NT2/D1 (cell line): ENCODE measurements at regions not wholly inside any gene's neighbourhood (a gene's known extent, or its start where the extent isn't known, plus 50 kb on each side); places are given as distances from the start of the nearest gene placed in this dataset.
A peak's percentile ranks its signal among the peaks of the same experiment; 100 is the strongest.

Experiments used
- DNase-seq: peaks from one replicate; pipeline ENCODE4 v3.0.0-alpha.2; 2011; ENCODE audit warnings: low read depth, low spot score
- H3K27me3 ChIP-seq: 2 replicates; pipeline ENCODE4 v1.6.0; 2011; ENCODE audit warnings: mild to moderate bottlenecking; ENCODE audit not compliant: insufficient read length, insufficient read depth
- H3K36me3 ChIP-seq: 2 replicates; pipeline ENCODE4 v1.6.1; 2011; ENCODE audit warnings: mild to moderate bottlenecking, low read length, mixed read lengths; ENCODE audit not compliant: insufficient read depth, insufficient read length
- H3K4me1 ChIP-seq: 2 replicates; pipeline ENCODE4 v1.5.1; 2011; ENCODE audit not compliant: insufficient read depth, insufficient read length
- H3K4me3 ChIP-seq: 2 replicates; pipeline ENCODE4 v1.5.1; 2011; ENCODE audit warnings: low read depth; ENCODE audit not compliant: insufficient read length
- H3K9ac ChIP-seq: 2 replicates; pipeline ENCODE4 v1.6.0; 2011; ENCODE audit warnings: low read depth; ENCODE audit not compliant: insufficient read length
- H3K9me3 ChIP-seq: 2 replicates; pipeline ENCODE4 v1.5.1; 2011; ENCODE audit warnings: mild to moderate bottlenecking, low read length; ENCODE audit not compliant: insufficient read depth
- SUZ12 ChIP-seq: IDR thresholded peaks from 2 replicates; pipeline ENCODE4 v1.6.1; 2011; ENCODE audit not compliant: insufficient read length, insufficient read depth; ENCODE audit errors: extremely low read depth
- YY1 ChIP-seq: IDR thresholded peaks from 2 replicates; pipeline ENCODE4 v1.6.1; 2011; ENCODE audit not compliant: insufficient read length, insufficient read depth
- ZNF274 ChIP-seq: IDR thresholded peaks from 2 replicates; pipeline ENCODE4 v1.6.1; 2011; ENCODE audit warnings: mild to moderate bottlenecking, low read depth, low read length

DNA sequence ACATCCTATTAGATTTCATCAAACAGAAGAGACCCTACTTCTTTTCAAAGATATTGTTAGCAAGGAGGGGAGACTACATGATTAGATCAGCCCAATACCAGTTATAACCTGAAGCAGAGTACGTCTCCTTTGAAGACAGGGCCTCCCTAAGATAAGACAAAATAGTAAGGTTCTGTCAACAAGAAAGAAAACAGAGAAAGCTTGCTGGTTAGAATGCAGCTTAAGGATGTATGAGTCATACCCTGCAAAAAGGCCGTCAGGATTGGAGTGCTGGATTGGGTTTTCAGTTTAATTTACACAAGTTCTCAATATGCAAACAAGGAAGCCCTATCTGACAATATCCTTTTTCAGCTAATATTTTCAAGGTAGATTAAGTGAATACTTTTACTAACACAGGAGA is 1581.2 kb upstream of the WWC1 start:
- no peaks in the 10 kb centered on the region for H3K27me3 ChIP-seq
- no peak for DNase-seq
- TF ChIP-seq SUZ12: no peak
- peaks cover 4% of the 10 kb centered on the region for H3K4me1 ChIP-seq
- H3K4me3 ChIP-seq: no peak overlapping the region
- no peak overlapping the region for H3K9ac ChIP-seq
- no peaks in the 10 kb centered on the region for H3K9me3 ChIP-seq
- H3K36me3 ChIP-seq: no peaks in the 10 kb centered on the region

DNA sequence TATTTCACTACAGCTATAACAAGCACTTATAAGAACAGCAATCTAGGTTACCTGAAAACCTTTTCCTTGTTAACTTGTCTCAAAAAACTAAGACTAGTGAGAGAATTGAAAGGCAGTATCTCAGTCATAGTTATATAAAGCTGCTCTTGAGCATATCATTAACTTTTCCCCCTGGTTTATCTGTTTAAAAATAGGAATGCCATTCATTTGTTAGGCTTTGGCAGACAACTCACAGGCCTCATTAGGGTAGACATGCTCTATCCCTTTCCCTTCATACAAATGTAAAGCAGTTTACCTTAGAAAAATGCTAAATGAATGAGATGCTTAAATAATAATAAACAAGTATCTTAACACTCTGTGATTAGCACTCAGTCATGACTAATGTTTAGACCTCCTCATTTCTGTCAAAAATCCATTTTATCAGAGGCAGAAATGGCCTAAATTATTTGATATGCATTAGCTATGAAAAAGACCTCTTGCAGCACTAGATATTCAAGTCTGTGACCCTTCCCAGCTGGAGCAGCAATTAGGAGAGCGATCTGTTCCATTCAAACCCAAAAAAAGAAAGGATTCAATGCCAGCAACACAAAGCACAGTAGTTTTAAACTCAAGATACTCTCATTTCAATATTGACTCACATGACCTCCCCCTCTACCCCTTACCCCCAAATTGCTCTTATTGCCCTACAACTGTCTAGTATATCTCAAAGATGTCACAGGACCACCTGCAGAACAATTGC is 1578.8 kb upstream of the WWC1 start:
- Histone ChIP-seq H3K4me1 (peaks cover 4% of the 10 kb centered on the region), H3K9ac (no peak overlapping the region), H3K36me3 (no peaks in the 10 kb centered on the region), H3K9me3 (no peaks in the 10 kb centered on the region), H3K27me3 (no peaks in the 10 kb centered on the region), H3K4me3 (no peak overlapping the region)
- peak; percentile 15 for DNase-seq
- no peak for TF ChIP-seq ZNF274
- TF ChIP-seq SUZ12: no peak

DNA sequence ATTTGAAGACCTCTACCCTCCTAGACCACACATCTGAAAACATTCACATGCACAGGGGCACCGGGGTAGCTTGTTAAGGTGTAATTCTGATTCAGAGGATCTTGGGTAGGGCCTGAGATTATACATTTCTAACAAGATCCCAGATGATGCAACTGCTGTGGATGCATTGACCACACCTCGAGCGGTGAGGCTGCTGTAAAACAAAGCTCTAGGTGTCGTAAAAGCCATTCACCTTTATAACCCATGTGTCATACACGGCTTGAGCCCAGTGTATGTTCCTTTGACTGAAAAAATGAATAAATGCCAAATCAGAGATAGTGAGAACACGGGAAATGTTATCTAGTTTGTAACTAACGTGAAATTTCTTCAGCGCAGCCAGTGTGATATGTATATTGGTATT is 1578.2 kb upstream of the WWC1 start:
- Histone ChIP-seq H3K36me3 (no peaks in the 10 kb centered on the region), H3K27me3 (no peaks in the 10 kb centered on the region), H3K4me3 (no peak overlapping the region), H3K4me1 (peaks cover 4% of the 10 kb centered on the region), H3K9me3 (no peaks in the 10 kb centered on the region), H3K9ac (no peak overlapping the region)
- DNase-seq: no peak
- TF ChIP-seq YY1 (no peak), ZNF274 (no peak), SUZ12 (no peak)

DNA sequence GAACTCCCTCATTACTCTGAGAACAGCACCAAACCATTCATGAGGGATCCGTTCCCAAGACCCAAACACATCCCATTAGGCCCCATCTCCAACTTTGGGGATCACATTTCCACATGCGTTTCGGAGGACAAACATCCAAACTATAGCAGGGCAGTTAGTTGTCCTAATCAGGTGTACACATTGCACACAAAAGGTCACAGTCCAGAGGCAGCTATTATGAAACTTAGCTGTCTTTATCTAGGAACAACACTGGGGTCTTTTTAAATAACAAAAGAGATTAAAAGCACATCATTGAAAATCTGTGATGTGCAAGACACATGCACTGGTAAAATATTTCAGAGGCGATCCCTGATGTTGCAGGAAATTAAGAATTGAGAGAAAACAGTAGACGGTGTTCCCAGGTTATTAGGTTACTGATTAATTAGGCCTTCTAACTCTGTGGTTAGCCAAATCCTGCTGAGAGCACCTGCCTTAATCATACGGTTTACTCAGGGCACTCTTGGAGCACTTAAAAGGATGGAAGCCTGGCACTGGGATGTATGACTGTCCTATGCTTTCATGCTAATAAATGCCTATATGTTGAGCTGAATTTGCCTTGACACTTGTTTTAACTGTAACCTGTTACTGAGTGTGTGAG is 1574.5 kb upstream of the WWC1 start:
- Histone ChIP-seq H3K36me3 (no peaks in the 10 kb centered on the region), H3K9me3 (no peaks in the 10 kb centered on the region), H3K4me3 (no peak overlapping the region), H3K27me3 (no peaks in the 10 kb centered on the region), H3K9ac (no peak overlapping the region), H3K4me1 (peaks cover 4% of the 10 kb centered on the region)
- TF ChIP-seq SUZ12: no peak
- no peak for TF ChIP-seq YY1
- no peak for TF ChIP-seq ZNF274
- DNase-seq: no peak

DNA sequence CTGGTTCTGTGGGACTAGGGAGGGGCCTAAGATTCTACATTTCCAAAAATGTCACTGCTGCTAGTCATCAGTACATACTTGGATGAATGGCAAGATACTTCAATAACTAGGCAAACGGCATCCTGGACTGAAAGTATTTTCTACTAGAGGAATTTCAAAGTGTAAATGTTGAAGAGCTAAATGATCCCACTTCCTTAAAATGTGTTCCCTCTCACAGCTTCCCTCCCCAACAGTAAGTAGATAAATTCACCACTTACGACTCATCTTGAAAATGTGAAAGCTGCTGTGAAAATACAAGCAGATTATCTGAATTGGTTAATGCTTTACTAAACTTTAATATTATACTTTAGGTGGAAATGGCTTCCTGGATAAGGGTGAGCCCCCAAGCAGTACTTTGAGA is 1571.5 kb upstream of the WWC1 start:
- no peak overlapping the region for H3K9ac ChIP-seq
- H3K36me3 ChIP-seq: no peaks in the 10 kb centered on the region
- H3K4me1 ChIP-seq: no peaks in the 10 kb centered on the region
- no peaks in the 10 kb centered on the region for H3K27me3 ChIP-seq
- H3K4me3 ChIP-seq: no peak overlapping the region
- no peaks in the 10 kb centered on the region for H3K9me3 ChIP-seq
- TF ChIP-seq ZNF274 (no peak), SUZ12 (no peak), YY1 (no peak)
- no peak for DNase-seq

DNA sequence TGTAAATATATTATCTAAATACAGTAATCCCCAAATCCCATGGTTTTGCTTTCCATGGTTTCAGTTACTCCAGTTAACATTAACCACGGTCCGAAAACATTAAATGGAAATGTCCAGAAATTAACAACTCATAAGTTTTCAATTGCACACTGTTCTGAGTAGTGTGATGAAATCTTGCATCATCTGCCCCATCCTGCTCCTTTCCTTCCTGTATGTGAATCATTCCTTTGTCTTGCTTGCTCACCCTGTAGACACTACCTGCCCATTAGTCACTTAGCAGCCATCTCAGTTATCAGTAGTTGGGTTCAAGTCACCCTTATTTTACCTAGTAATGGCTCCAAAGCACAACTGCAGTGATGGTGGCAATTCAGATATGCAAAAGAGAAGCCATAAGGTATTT is 1568.5 kb upstream of the WWC1 start:
- no peaks in the 10 kb centered on the region for H3K36me3 ChIP-seq
- H3K27me3 ChIP-seq: no peaks in the 10 kb centered on the region
- TF ChIP-seq ZNF274 (no peak), SUZ12 (no peak), YY1 (no peak)
- no peak overlapping the region for H3K4me3 ChIP-seq
- H3K4me1 ChIP-seq: no peaks in the 10 kb centered on the region
- H3K9me3 ChIP-seq: no peaks in the 10 kb centered on the region
- H3K9ac ChIP-seq: no peak overlapping the region
- no peak for DNase-seq

DNA sequence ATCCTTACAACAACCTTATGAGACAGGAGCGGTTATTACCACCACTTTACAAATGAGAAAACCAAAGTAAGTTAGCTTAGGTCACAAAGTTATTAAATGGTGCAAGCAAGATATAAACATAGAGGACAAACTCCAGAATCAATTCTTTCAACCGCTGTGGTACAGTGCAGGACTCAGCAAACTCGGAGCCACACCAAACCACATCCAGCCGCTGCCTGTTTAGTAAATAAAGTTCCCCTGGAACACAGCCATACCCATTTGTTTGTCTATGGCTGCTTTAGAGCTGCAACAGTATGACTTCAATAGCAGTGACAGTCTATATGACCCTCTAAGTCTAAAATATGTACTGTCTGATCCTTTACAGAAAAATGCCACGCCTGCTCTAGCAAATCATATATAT is 1567.2 kb upstream of the WWC1 start:
- H3K4me3 ChIP-seq: no peak overlapping the region
- H3K27me3 ChIP-seq: no peaks in the 10 kb centered on the region
- no peak overlapping the region for H3K9ac ChIP-seq
- DNase-seq: no peak
- H3K36me3 ChIP-seq: no peaks in the 10 kb centered on the region
- TF ChIP-seq SUZ12 (no peak), ZNF274 (no peak), YY1 (no peak)
- H3K4me1 ChIP-seq: no peaks in the 10 kb centered on the region
- H3K9me3 ChIP-seq: no peaks in the 10 kb centered on the region
